Activated CD8-positive, alpha-beta T cell treated with anti-CD3 and anti-CD28 coated beads, Interleukin-2, amount 10 ng/mL, durations not matched to agents 7 days and 5 days (primary cell): ENCODE measurements at regions not wholly inside any gene's neighbourhood (a gene's known extent, or its start where the extent isn't known, plus 50 kb on each side); places are given as distances from the start of the nearest gene placed in this dataset.
"Not testable (repeated sequence)": the region's sequence is repeated elsewhere in the genome, so short reads cannot be mapped to it uniquely, and the experiment has no call there.

ENCODE experiments used
- ATAC-seq: fragments of 150-1000 bp; cut with Tn5 transposase; one replicate; pipeline ENCODE4 v1.10.0; 2021; ENCODE audit warnings: moderate library complexity
- CTCF ChIA-PET: fragments of 350-600 bp; sonication (Branson Sonifier 250); formaldehyde crosslinking; loops from one replicate; lab custom pipeline; 2021; ENCODE audit warnings: antibody characterized with exemption; lab: Charles Lee
- POLR2A ChIA-PET: fragments of 350-600 bp; sonication (Branson Sonifier 250); formaldehyde crosslinking; loops from one replicate; lab custom pipeline; 2021; ENCODE audit warnings: antibody characterized with exemption; lab: Charles Lee
- DNase-seq: peaks from one replicate; pipeline ENCODE4 v3.0.0-alpha.2; 2020
- H3K27ac Mint-ChIP-seq: one replicate; pipeline ENCODE4 v1.8.0; 2021; ENCODE audit warnings: mild to moderate bottlenecking, mixed read lengths
- H3K27me3 Mint-ChIP-seq: one replicate; pipeline ENCODE4 v1.8.0; 2021; ENCODE audit warnings: low read depth, mixed read lengths
- H3K36me3 Mint-ChIP-seq: one replicate; pipeline ENCODE4 v1.8.0; 2021; ENCODE audit warnings: low read depth, mixed read lengths
- H3K4me1 Mint-ChIP-seq: one replicate; pipeline ENCODE4 v1.8.0; 2021; ENCODE audit warnings: low read depth, mixed read lengths
- H3K4me3 Mint-ChIP-seq: one replicate; pipeline ENCODE4 v1.8.0; 2021; ENCODE audit warnings: mild to moderate bottlenecking, mixed read lengths
- H3K9me3 Mint-ChIP-seq: one replicate; pipeline ENCODE4 v1.8.0; 2022; ENCODE audit warnings: mixed read lengths; ENCODE audit not compliant: insufficient read depth

DNA sequence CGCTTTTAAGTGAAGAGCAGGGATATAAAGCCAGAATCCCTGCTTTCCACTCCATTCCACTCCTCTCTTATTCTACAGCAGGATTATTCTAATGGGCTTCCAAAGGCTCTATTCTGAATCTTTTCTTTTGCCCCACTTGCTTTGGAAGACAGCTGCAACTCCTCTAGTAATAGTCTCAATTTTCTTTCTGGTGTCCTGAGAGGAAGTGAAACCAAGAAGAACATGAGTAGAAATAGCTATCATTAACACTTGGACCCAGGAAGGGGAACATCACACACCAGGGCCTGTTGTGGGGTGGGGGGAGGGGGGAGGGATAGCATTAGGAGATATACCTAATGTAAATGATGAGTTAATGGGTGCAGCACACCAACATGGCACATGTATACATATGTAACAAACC lies 1597.9 kb downstream of the OLFM4 start:
- POLR2A ChIA-PET, ATAC-seq: not testable (repeated sequence)

DNA sequence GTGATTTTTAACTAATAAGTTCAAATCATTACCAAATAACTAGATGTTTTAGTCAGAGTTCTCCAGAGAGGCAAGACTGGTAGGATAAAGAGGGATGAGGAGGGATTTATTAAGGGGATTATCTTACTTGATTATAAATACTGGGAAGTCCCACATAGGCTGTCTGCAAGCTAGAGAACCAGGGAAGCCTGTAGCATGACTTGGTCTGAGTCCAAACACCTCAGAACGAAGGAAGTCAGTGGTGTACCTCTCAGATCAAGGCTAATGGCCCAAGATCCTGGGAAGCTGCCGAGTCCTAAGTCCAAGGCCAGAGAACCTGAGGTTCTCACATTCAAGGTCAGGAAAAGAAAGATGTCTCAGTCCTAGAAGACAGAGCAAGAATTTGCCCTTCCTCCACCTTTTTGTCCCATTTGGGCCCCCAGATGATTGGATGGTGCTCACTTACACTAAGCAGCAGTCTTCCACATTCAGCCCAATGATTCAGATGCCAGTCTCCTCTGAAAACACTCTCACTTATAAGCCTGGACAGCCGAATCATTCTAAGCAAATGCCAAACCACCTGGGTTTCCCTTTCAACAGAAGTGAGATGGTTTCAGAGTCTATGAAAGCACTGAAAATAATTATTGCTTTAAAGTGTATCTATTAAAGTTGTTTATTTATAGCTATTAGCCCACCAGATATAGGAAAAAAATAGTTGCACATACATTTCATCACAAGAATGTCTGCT lies 1599.2 kb downstream of the OLFM4 start:
- no peak for ATAC-seq
- ChIA-PET CTCF (no interaction called here), POLR2A (no interaction called here)
- no peak for DNase-seq
- no peaks in the 10 kb centered on the region for H3K36me3 Mint-ChIP-seq
- peaks cover 5% of the 10 kb centered on the region for H3K9me3 Mint-ChIP-seq
- H3K27ac Mint-ChIP-seq, result no peak overlapping the region
- no peak overlapping the region for H3K4me3 Mint-ChIP-seq
- H3K4me1 Mint-ChIP-seq, result no peaks in the 10 kb centered on the region
- no peaks in the 10 kb centered on the region for H3K27me3 Mint-ChIP-seq

More for the DNA sequence above, 1597.9 kb downstream of the OLFM4 start:
- H3K9me3 Mint-ChIP-seq, result peaks cover 18% of the 10 kb centered on the region
- H3K27me3 Mint-ChIP-seq, H3K4me1 Mint-ChIP-seq, CTCF ChIA-PET, DNase-seq, H3K36me3 Mint-ChIP-seq, H3K27ac Mint-ChIP-seq, H3K4me3 Mint-ChIP-seq: not testable (repeated sequence)

GRCh38 chr13:54628383-54628782 lies 1599.8 kb downstream of the OLFM4 start:
- Mint-ChIP-seq H3K4me1 (no peaks in the 10 kb centered on the region), H3K9me3 (peaks cover 5% of the 10 kb centered on the region), H3K27ac (no peak overlapping the region), H3K36me3 (no peaks in the 10 kb centered on the region), H3K27me3 (no peaks in the 10 kb centered on the region), H3K4me3 (no peak overlapping the region)
- ChIA-PET POLR2A (no interaction called here), CTCF (no interaction called here)
- DNase-seq (no peak), ATAC-seq (no peak)

GRCh38 chr13:54633456-54633855 lies 1604.8 kb downstream of the OLFM4 start:
- no peaks in the 10 kb centered on the region for H3K4me1 Mint-ChIP-seq
- ChIA-PET CTCF (no interaction called here), POLR2A (no interaction called here)
- H3K36me3 Mint-ChIP-seq, result no peaks in the 10 kb centered on the region
- H3K9me3 Mint-ChIP-seq, result peaks cover 5% of the 10 kb centered on the region
- no peak overlapping the region for H3K27ac Mint-ChIP-seq
- ATAC-seq, result no peak
- H3K27me3 Mint-ChIP-seq, result no peaks in the 10 kb centered on the region
- H3K4me3 Mint-ChIP-seq, result no peak overlapping the region
- DNase-seq, result no peak

DNA sequence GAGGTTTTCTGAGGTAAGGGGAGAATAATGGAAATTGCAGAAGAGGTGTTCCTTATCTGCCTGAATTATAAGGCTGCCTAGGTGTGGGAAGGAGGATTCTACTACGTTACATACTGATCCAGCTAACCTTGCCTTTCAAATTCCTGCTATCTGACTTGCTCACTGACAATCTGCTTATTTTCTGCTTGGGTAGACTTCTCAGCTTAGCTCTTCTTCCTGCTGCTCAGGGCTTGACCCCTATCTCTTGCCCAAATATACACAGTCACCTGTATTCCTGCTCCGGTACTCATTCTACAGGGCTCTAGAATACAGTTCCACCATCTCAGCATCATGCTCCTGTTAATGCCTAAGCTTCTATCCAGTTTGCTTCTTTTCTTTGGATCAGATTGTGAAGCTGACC lies 1607.6 kb downstream of the OLFM4 start:
- H3K27me3 Mint-ChIP-seq, result no peaks in the 10 kb centered on the region
- no peak overlapping the region for H3K27ac Mint-ChIP-seq
- no peak for ATAC-seq
- ChIA-PET POLR2A (no interaction called here), CTCF (no interaction called here)
- H3K9me3 Mint-ChIP-seq, result no peaks in the 10 kb centered on the region
- H3K36me3 Mint-ChIP-seq, result no peaks in the 10 kb centered on the region
- no peaks in the 10 kb centered on the region for H3K4me1 Mint-ChIP-seq
- DNase-seq, result no peak
- no peak overlapping the region for H3K4me3 Mint-ChIP-seq

- DNase-seq (no peak), ATAC-seq (no peak)
- POLR2A ChIA-PET, result no interaction called here
- no peak overlapping the region for H3K4me3 Mint-ChIP-seq
- H3K27ac Mint-ChIP-seq, result no peak overlapping the region
- CTCF ChIA-PET, result no interaction called here
- no peaks in the 10 kb centered on the region for H3K36me3 Mint-ChIP-seq
- H3K9me3 Mint-ChIP-seq, result no peaks in the 10 kb centered on the region
- no peaks in the 10 kb centered on the region for H3K27me3 Mint-ChIP-seq
- no peaks in the 10 kb centered on the region for H3K4me1 Mint-ChIP-seq
These were observed 1608.8 kb downstream of the OLFM4 start for GRCh38 chr13:54637366-54637765.

DNA sequence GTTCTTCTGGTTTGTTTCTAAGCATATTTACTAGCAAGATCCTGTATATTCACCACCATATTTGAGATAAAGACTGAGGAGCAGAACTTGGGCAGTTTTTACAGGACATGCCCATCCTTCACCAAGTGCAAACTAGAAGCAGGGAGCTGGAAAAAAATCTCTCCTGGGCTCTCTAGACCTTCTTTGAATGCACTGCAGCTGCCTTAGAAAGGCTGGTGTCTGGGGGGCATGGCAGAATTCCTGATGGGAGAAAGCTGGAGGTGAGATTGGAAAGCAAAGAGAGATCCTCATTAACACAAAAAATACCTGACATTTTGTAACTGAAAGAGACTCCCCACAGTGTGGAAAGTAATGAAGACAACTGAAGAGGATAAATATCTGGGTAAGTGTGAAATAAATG lies 1612.1 kb downstream of the OLFM4 start:
- Mint-ChIP-seq H3K4me1 (no peaks in the 10 kb centered on the region), H3K9me3 (no peaks in the 10 kb centered on the region), H3K27ac (no peak overlapping the region), H3K36me3 (no peaks in the 10 kb centered on the region), H3K27me3 (no peaks in the 10 kb centered on the region), H3K4me3 (no peak overlapping the region)
- ChIA-PET CTCF (no interaction called here), POLR2A (no interaction called here)
- ATAC-seq (no peak), DNase-seq (no peak)

- Mint-ChIP-seq H3K4me1 (no peaks in the 10 kb centered on the region), H3K36me3 (no peaks in the 10 kb centered on the region), H3K27me3 (no peaks in the 10 kb centered on the region), H3K4me3 (no peak overlapping the region), H3K27ac (no peak overlapping the region), H3K9me3 (peaks cover 4% of the 10 kb centered on the region)
- DNase-seq, result no peak
- POLR2A ChIA-PET, result no interaction called here
- ATAC-seq, result no peak
- CTCF ChIA-PET, result no interaction called here
These were observed 1615.2 kb downstream of the OLFM4 start for GRCh38 chr13:54643863-54644262.

- no peak for ATAC-seq
- no peak for DNase-seq
- Mint-ChIP-seq H3K27me3 (no peaks in the 10 kb centered on the region), H3K27ac (no peak overlapping the region), H3K9me3 (peaks cover 9% of the 10 kb centered on the region), H3K36me3 (no peaks in the 10 kb centered on the region), H3K4me3 (no peak overlapping the region), H3K4me1 (no peaks in the 10 kb centered on the region)
- POLR2A ChIA-PET, result no interaction called here
- CTCF ChIA-PET, result no interaction called here
These were observed 1618.7 kb downstream of the OLFM4 start for GRCh38 chr13:54647275-54647674.

DNA sequence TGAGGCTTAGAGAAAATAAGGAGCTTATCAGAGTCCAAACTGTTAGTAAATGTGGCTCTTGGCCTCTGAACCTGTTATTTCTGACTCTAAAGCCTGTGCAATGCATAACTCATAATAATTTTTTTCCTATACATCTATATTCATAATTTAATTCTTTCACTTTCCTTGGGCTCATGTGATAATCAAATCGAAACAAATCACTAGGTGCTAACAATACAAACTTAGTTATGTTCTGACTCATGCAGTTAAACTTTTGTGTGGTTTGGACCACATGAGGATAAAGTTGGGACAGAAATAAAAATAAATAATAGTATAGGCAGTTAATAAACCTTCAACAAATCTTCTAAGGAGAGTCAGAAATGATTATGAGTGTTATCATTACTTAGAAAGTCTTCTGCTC lies 1629.0 kb downstream of the OLFM4 start:
- H3K4me1 Mint-ChIP-seq, result no peaks in the 10 kb centered on the region
- no peak for ATAC-seq
- no peaks in the 10 kb centered on the region for H3K36me3 Mint-ChIP-seq
- no peak overlapping the region for H3K4me3 Mint-ChIP-seq
- H3K9me3 Mint-ChIP-seq, result peaks cover 18% of the 10 kb centered on the region
- POLR2A ChIA-PET, result no interaction called here
- no peak for DNase-seq
- CTCF ChIA-PET, result no interaction called here
- no peak overlapping the region for H3K27ac Mint-ChIP-seq
- H3K27me3 Mint-ChIP-seq, result no peaks in the 10 kb centered on the region

- CTCF ChIA-PET, result no interaction called here
- no peak for DNase-seq
- peaks cover 13% of the 10 kb centered on the region for H3K9me3 Mint-ChIP-seq
- no peak overlapping the region for H3K4me3 Mint-ChIP-seq
- no peak overlapping the region for H3K27ac Mint-ChIP-seq
- POLR2A ChIA-PET, result no interaction called here
- H3K27me3 Mint-ChIP-seq, result no peaks in the 10 kb centered on the region
- H3K36me3 Mint-ChIP-seq, result no peaks in the 10 kb centered on the region
- ATAC-seq, result no peak
- H3K4me1 Mint-ChIP-seq, result no peaks in the 10 kb centered on the region
These were observed 1630.2 kb downstream of the OLFM4 start for GRCh38 chr13:54658771-54659170.

- POLR2A ChIA-PET, result no interaction called here
- ATAC-seq (no peak), DNase-seq (no peak)
- no peak overlapping the region for H3K4me3 Mint-ChIP-seq
- peaks cover 13% of the 10 kb centered on the region for H3K9me3 Mint-ChIP-seq
- H3K36me3 Mint-ChIP-seq, result no peaks in the 10 kb centered on the region
- H3K27me3 Mint-ChIP-seq, result no peaks in the 10 kb centered on the region
- H3K27ac Mint-ChIP-seq, result no peak overlapping the region
- no peaks in the 10 kb centered on the region for H3K4me1 Mint-ChIP-seq
- CTCF ChIA-PET, result no interaction called here
These were observed 1631.7 kb downstream of the OLFM4 start for GRCh38 chr13:54660277-54660676.

- no peak for DNase-seq
- no peaks in the 10 kb centered on the region for H3K4me1 Mint-ChIP-seq
- no peak overlapping the region for H3K4me3 Mint-ChIP-seq
- no peak overlapping the region for H3K27ac Mint-ChIP-seq
- no peaks in the 10 kb centered on the region for H3K27me3 Mint-ChIP-seq
- ChIA-PET POLR2A (no interaction called here), CTCF (no interaction called here)
- H3K36me3 Mint-ChIP-seq, result no peaks in the 10 kb centered on the region
- ATAC-seq, result no peak
- no peaks in the 10 kb centered on the region for H3K9me3 Mint-ChIP-seq
These were observed 1648.0 kb downstream of the OLFM4 start for GRCh38 chr13:54676526-54677113.
